Breast epithelium (tissue), 4 donors: ENCODE measurements at regions not wholly inside any gene's neighbourhood (a gene's known extent, or its start where the extent isn't known, plus 50 kb on each side); places are given as distances from the start of the nearest gene placed in this dataset.

ENCODE experiments used
- DNase-seq, 2 donors: peaks; one replicate each; pipeline ENCODE4 v3.0.0-alpha.2; 2019; ENCODE audit warnings: low spot score in 2 of 2
- H3K27ac ChIP-seq, 2 donors: fragments of 200-600 bp; sonication (generic) in 1 of 2; one replicate each; pipeline ENCODE4 v1.5.1; 2016 to 2019; ENCODE audit warnings: mild to moderate bottlenecking in 1 of 2
- H3K27me3 ChIP-seq, 2 donors: fragments of 200-600 bp; sonication (generic) in 1 of 2; one replicate each; pipeline versions ENCODE4 v1.5.1 to v1.6.0; 2017 to 2019; ENCODE audit warnings: control low read depth in 1 of 2, mild to moderate bottlenecking in 1 of 2
- H3K36me3 ChIP-seq: fragments of 200-600 bp; one replicate; pipeline ENCODE4 v1.5.1; 2019
- H3K4me1 ChIP-seq, 2 donors: fragments of 200-600 bp; sonication (generic); one replicate each; pipeline ENCODE4 v1.5.1; 2016 to 2019; ENCODE audit warnings: control low read depth in 1 of 2
- H3K4me3 ChIP-seq, 3 donors: fragments of 200-600 bp; sonication (generic); 1 replicate in 2 of 3; 2 replicates in 1 of 3; pipeline ENCODE4 v1.5.1; 2016 to 2019; ENCODE audit warnings: mild to moderate bottlenecking in 3 of 3, moderate library complexity in 2 of 3
- H3K9me3 ChIP-seq, 2 donors: fragments of 200-600 bp; sonication (generic) in 1 of 2; one replicate each; pipeline ENCODE4 v1.5.1; 2016 to 2019; ENCODE audit warnings: control low read depth in 1 of 2
- POLR2A ChIP-seq: fragments of 450-650 bp; IDR thresholded peaks from one replicate; pipeline ENCODE4 v1.6.1; 2016; ENCODE audit warnings: antibody characterized with exemption, mild to moderate bottlenecking, moderate library complexity
- POLR2AphosphoS5 ChIP-seq, 3 donors: sonication (generic); formaldehyde crosslinking; IDR thresholded peaks; one replicate each; pipeline ENCODE4 v1.6.1; 2017; ENCODE audit warnings: antibody characterized with exemption in 3 of 3
- intact Hi-C: fragments of 100-400 bp; cut with DNase I; formaldehyde crosslinking; loops from one replicate; pipeline ENCODE4 v1.15.1; 2023; ENCODE audit warnings: low total_unique reads
- TF ChIP-seq, protein P1 (sequence below), 3 donors: fragments of 450-650 bp; IDR thresholded peaks; one replicate each; pipeline ENCODE4 v1.5.1; 2016 to 2017; ENCODE audit warnings: antibody characterized with exemption in 3 of 3, mild to moderate bottlenecking in 3 of 3, moderate library complexity in 3 of 3

DNA sequence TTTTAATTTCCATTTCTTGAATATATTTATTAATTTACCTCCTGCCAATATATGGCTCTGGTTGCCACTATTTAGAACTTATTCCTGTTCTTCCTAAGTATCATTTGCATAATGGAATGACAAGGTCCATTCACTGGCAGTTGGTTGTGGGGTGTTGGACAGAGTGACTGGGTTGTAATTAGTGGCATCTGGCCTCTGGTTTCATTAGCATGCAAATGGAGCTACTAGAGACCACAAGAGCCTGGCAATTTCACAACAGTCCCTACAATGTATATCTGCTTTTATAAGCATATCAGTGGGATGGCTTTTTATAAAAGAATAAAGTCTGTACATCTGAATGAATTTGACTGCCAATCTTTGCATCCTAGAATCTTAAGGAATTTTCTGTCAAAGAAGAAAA, 1030.9 kb upstream of the CDH8 start:
- intact Hi-C loops: loop anchor here (2.0 kb wide), 1 partner anchor 14 kb away; no protein-coding TSS in a partner anchor
- Histone ChIP-seq H3K27ac (no peak overlapping the region), H3K9me3 (peaks cover 0 to 8% of the 10 kb centered on the region in 2 donors), H3K27me3 (no peaks in the 10 kb centered on the region), H3K4me1 (no peaks in the 10 kb centered on the region), H3K36me3 (no peaks in the 10 kb centered on the region), H3K4me3 (no peak overlapping the region)
- DNase-seq: no peak
- no peak for TF ChIP-seq POLR2AphosphoS5 (IDR thresholded peaks at IDR 0.05)
- TF ChIP-seq, protein P1, sequence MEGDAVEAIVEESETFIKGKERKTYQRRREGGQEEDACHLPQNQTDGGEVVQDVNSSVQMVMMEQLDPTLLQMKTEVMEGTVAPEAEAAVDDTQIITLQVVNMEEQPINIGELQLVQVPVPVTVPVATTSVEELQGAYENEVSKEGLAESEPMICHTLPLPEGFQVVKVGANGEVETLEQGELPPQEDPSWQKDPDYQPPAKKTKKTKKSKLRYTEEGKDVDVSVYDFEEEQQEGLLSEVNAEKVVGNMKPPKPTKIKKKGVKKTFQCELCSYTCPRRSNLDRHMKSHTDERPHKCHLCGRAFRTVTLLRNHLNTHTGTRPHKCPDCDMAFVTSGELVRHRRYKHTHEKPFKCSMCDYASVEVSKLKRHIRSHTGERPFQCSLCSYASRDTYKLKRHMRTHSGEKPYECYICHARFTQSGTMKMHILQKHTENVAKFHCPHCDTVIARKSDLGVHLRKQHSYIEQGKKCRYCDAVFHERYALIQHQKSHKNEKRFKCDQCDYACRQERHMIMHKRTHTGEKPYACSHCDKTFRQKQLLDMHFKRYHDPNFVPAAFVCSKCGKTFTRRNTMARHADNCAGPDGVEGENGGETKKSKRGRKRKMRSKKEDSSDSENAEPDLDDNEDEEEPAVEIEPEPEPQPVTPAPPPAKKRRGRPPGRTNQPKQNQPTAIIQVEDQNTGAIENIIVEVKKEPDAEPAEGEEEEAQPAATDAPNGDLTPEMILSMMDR (IDR thresholded peaks at IDR 0.05): no peak
- no peak for TF ChIP-seq POLR2A

DNA sequence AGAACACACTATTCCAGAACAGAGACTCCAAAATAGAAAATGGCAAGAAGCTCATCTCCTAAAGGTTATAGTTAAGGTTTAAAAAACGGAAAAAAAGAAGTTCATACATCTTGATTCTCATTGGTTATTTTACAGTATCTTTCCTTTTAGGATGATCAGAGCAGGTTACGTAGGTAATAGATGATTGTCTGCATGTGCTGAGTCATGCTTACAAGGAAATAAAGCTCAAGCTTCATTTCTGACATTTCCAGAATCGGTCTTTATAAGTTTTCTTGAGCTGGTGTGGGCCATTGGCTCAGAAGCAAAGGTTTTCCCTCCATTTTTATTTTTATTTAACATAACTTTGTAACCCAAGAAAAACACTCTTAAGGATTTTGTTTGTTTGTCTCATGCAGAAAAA, 1030.3 kb upstream of the CDH8 start:
- DNase-seq: no peak
- TF ChIP-seq, protein P1 (IDR thresholded peaks at IDR 0.05): no peak
- TF ChIP-seq POLR2A: no peak
- TF ChIP-seq POLR2AphosphoS5 (IDR thresholded peaks at IDR 0.05): no peak
- intact Hi-C loops: loop anchor here (2.0 kb wide), 1 partner anchor 14 kb away; no protein-coding TSS in a partner anchor
- Histone ChIP-seq H3K4me1 (no peaks in the 10 kb centered on the region), H3K27me3 (no peaks in the 10 kb centered on the region), H3K36me3 (no peaks in the 10 kb centered on the region), H3K4me3 (no peak overlapping the region), H3K27ac (no peak overlapping the region), H3K9me3 (peaks cover 0 to 2% of the 10 kb centered on the region in 2 donors)

- no peaks in the 10 kb centered on the region for H3K4me1 ChIP-seq
- no peak overlapping the region for H3K4me3 ChIP-seq
- no peak for DNase-seq
- H3K27ac ChIP-seq: no peak overlapping the region
- no peaks in the 10 kb centered on the region for H3K36me3 ChIP-seq
- no peaks in the 10 kb centered on the region for H3K27me3 ChIP-seq
- intact Hi-C loops: no loop called here
- peaks cover 0 to 4% of the 10 kb centered on the region in 2 donors for H3K9me3 ChIP-seq
- TF ChIP-seq POLR2A (no peak), POLR2AphosphoS5 (IDR thresholded peaks at IDR 0.05) (no peak)
- TF ChIP-seq, protein P1 (IDR thresholded peaks at IDR 0.05): no peak
Observed at GRCh38 chr16:63061319-63061718, 1025.1 kb upstream of the CDH8 start.

GRCh38 chr16:63059676-63060075, 1023.4 kb upstream of the CDH8 start:
- no peak for DNase-seq
- no peaks in the 10 kb centered on the region for H3K36me3 ChIP-seq
- intact Hi-C loops: no loop called here
- H3K27me3 ChIP-seq: no peaks in the 10 kb centered on the region
- H3K4me3 ChIP-seq: no peak overlapping the region
- TF ChIP-seq POLR2A: no peak
- TF ChIP-seq, protein P1 (IDR thresholded peaks at IDR 0.05): no peak
- TF ChIP-seq POLR2AphosphoS5 (IDR thresholded peaks at IDR 0.05): no peak
- H3K27ac ChIP-seq: no peak overlapping the region
- H3K4me1 ChIP-seq: no peaks in the 10 kb centered on the region
- H3K9me3 ChIP-seq: peaks cover 0 to 4% of the 10 kb centered on the region in 2 donors

GRCh38 chr16:63057341-63057740, 1021.1 kb upstream of the CDH8 start:
- H3K9me3 ChIP-seq: peaks cover 0 to 4% of the 10 kb centered on the region in 2 donors
- H3K27me3 ChIP-seq: no peaks in the 10 kb centered on the region
- intact Hi-C loops: no loop called here
- no peak for DNase-seq
- TF ChIP-seq POLR2A (no peak), POLR2AphosphoS5 (IDR thresholded peaks at IDR 0.05) (no peak)
- TF ChIP-seq, protein P1 (IDR thresholded peaks at IDR 0.05): no peak
- H3K36me3 ChIP-seq: no peaks in the 10 kb centered on the region
- no peak overlapping the region for H3K27ac ChIP-seq
- no peak overlapping the region for H3K4me3 ChIP-seq
- H3K4me1 ChIP-seq: no peaks in the 10 kb centered on the region
